Retinal pigment epithelial cell (primary cell): ENCODE measurements at regions not wholly inside any gene's neighbourhood (a gene's known extent, or its start where the extent isn't known, plus 50 kb on each side); places are given as distances from the start of the nearest gene placed in this dataset.

Experiments
- DNase-seq: peaks from one replicate; pipeline ENCODE4 v3.0.0-alpha.2; 2010; ENCODE audit warnings: low read depth
- H3K4me3 ChIP-seq: 2 replicates; pipeline ENCODE4 v1.5.1; 2011; ENCODE audit warnings: mild to moderate bottlenecking, low read length, control low read depth, moderate library complexity
- CTCF ChIP-seq: conservative IDR thresholded peaks from 2 replicates; pipeline ENCODE4 v1.5.1; 2011; ENCODE audit warnings: low read depth, low read length, control low read depth, inconsistent platforms

- no peak for DNase-seq
- no peak for TF ChIP-seq CTCF
- H3K4me3 ChIP-seq = no peak overlapping the region
Observed at GRCh38 chr15:62393196-62393595, 228.1 kb upstream of the C2CD4B start.

GRCh38 chr15:62394079-62394478 is 229.0 kb upstream of the C2CD4B start:
- TF ChIP-seq CTCF = no peak
- H3K4me3 ChIP-seq = no peak overlapping the region
- no peak for DNase-seq

- DNase-seq = no peak
- no peak for TF ChIP-seq CTCF
- H3K4me3 ChIP-seq = no peak overlapping the region
Observed at GRCh38 chr15:62400778-62401177, 235.7 kb upstream of the C2CD4B start.

- DNase-seq = no peak
- TF ChIP-seq CTCF = no peak
- H3K4me3 ChIP-seq = no peak overlapping the region
Observed at GRCh38 chr15:62402687-62403086, 237.6 kb upstream of the C2CD4B start.

- no peak overlapping the region for H3K4me3 ChIP-seq
- TF ChIP-seq CTCF = no peak
- no peak for DNase-seq
Observed at GRCh38 chr15:62403164-62403809, 238.2 kb upstream of the C2CD4B start.

GRCh38 chr15:62404194-62404985 is 239.3 kb upstream of the C2CD4B start:
- H3K4me3 ChIP-seq = no peak overlapping the region
- no peak for DNase-seq

More at GRCh38 chr15:62404194-62404985, 239.3 kb upstream of the C2CD4B start:
- TF ChIP-seq CTCF = no peak
